Loucy (cell line): ENCODE measurements at regions not wholly inside any gene's neighbourhood (a gene's known extent, or its start where the extent isn't known, plus 50 kb on each side); places are given as distances from the start of the nearest gene placed in this dataset.

Experiments used
- H2AFZ ChIP-seq: fragments of 200-600 bp; sonication (generic); 2 replicates; pipeline ENCODE4 v1.6.0; 2016; ENCODE audit warnings: antibody characterized with exemption, mild to moderate bottlenecking, low read length, moderate library complexity
- H3F3A ChIP-seq: fragments of 200-600 bp; 2 replicates; pipeline ENCODE4 v1.6.0; 2016; ENCODE audit warnings: antibody characterized with exemption, low read depth, mild to moderate bottlenecking
- H3K27me3 ChIP-seq: fragments of 200-600 bp; sonication (generic); 2 replicates; pipeline ENCODE4 v1.6.1; 2014; ENCODE audit warnings: low read length, mild to moderate bottlenecking; ENCODE audit not compliant: insufficient read depth, poor library complexity, severe bottlenecking
- H3K36me3 ChIP-seq: fragments of 200-600 bp; sonication (generic); 2 replicates; pipeline ENCODE4 v1.6.1; 2016; ENCODE audit warnings: low read length; ENCODE audit not compliant: insufficient read depth
- H3K4me1 ChIP-seq: fragments of 200-600 bp; sonication (generic); 2 replicates; pipeline ENCODE4 v1.5.1; 2014; ENCODE audit warnings: low read length, mild to moderate bottlenecking; ENCODE audit not compliant: insufficient read depth, poor library complexity, severe bottlenecking
- H3K4me2 ChIP-seq: fragments of 200-600 bp; sonication (generic); 2 replicates; pipeline ENCODE4 v1.6.0; 2014; ENCODE audit warnings: antibody characterized with exemption, low read length, low read depth, mild to moderate bottlenecking; ENCODE audit not compliant: poor library complexity, severe bottlenecking
- H3K4me3 ChIP-seq: fragments of 200-600 bp; sonication (generic); 2 replicates; pipeline ENCODE4 v1.5.1; 2014; ENCODE audit warnings: low read length, mild to moderate bottlenecking, mixed read lengths; ENCODE audit not compliant: poor library complexity, severe bottlenecking
- H3K79me2 ChIP-seq: fragments of 200-600 bp; sonication (generic); 2 replicates; pipeline ENCODE4 v1.6.1; 2014; ENCODE audit warnings: low read length; ENCODE audit not compliant: insufficient read depth
- H3K9ac ChIP-seq: fragments of 200-600 bp; sonication (generic); 2 replicates; pipeline ENCODE4 v1.6.0; 2014; ENCODE audit warnings: mild to moderate bottlenecking, low read depth, low read length, moderate library complexity; ENCODE audit not compliant: poor library complexity, severe bottlenecking
- H3K9me2 ChIP-seq: fragments of 200-600 bp; sonication (generic); replicated peaks from 2 replicates; pipeline ENCODE4 v1.6.1; 2016; ENCODE audit warnings: low read depth, low read length, mixed read lengths
- H3K9me3 ChIP-seq: fragments of 200-600 bp; sonication (generic); 2 replicates; pipeline ENCODE4 v1.6.1; 2014; ENCODE audit warnings: mild to moderate bottlenecking, antibody characterized with exemption, low read length, low read depth; ENCODE audit not compliant: insufficient read depth
- H4K20me1 ChIP-seq: fragments of 200-600 bp; sonication (generic); 2 replicates; pipeline ENCODE4 v1.6.0; 2014; ENCODE audit warnings: antibody characterized with exemption, low read length, mild to moderate bottlenecking; ENCODE audit not compliant: insufficient read depth, poor library complexity, severe bottlenecking
- CTCF ChIP-seq: fragments of 200-600 bp; sonication (generic); conservative IDR thresholded peaks from 2 replicates; pipeline ENCODE4 v1.5.1; 2014; ENCODE audit warnings: mild to moderate bottlenecking, antibody characterized with exemption, low read length
- EZH2phosphoT487 ChIP-seq: fragments of 200-600 bp; IDR thresholded peaks from 2 replicates; pipeline ENCODE4 v1.6.1; 2018; ENCODE audit warnings: antibody characterized with exemption, mild to moderate bottlenecking, moderate library complexity, borderline replicate concordance

DNA sequence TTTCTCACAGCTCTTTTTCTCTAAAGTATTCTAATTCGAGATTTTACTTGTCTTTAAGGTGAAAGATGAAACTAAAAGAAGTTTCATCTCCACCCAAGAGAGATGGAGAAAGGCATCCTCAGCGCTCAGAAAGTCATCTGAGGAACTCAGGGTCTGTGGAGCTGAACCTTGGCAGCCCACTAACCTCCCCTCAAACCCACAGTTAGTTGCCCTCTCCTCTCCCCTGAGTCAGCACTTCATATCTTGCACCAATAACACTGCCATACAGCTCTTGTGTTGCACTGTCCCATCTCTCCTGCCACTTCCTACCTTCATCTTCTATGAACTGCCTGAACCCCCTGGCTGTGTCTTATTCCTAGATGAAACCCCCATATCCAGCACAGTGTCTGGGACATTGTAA, 184.8 kb downstream of the RAB28 start:
- Histone ChIP-seq H3K4me3 (no peak overlapping the region), H2AFZ (no peak overlapping the region), H3F3A (no peaks in the 10 kb centered on the region), H3K27me3 (no peaks in the 10 kb centered on the region), H3K4me1 (no peaks in the 10 kb centered on the region), H3K4me2 (no peak overlapping the region), H3K79me2 (no peaks in the 10 kb centered on the region), H3K9me2 (no peaks in the 10 kb centered on the region), H4K20me1 (no peaks in the 10 kb centered on the region), H3K36me3 (no peaks in the 10 kb centered on the region), H3K9ac (no peak overlapping the region), H3K9me3 (no peaks in the 10 kb centered on the region)
- no peak for TF ChIP-seq CTCF
- TF ChIP-seq EZH2phosphoT487, result no peak

DNA sequence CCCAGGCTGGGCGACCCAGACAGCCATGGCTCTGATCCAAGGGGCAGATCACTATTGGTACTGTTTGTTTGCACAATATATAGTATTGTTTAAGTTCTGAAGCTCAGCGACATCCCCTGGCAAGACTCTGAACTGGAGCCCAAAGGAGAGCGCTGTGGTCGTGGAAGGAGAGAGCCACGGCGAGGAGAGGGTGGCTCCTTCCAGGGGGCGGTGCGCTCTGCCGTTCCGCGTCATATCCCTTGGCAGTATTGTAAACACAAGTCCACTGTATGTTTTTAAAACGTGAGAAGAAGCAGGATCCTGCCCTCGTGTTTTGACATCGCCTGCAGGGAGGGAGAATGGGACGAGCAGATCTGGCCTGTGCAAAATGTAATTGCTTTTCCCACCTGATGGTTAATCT, 185.5 kb downstream of the RAB28 start:
- no peaks in the 10 kb centered on the region for H3K79me2 ChIP-seq
- H3K4me2 ChIP-seq, result no peak overlapping the region
- no peaks in the 10 kb centered on the region for H3K27me3 ChIP-seq

DNA sequence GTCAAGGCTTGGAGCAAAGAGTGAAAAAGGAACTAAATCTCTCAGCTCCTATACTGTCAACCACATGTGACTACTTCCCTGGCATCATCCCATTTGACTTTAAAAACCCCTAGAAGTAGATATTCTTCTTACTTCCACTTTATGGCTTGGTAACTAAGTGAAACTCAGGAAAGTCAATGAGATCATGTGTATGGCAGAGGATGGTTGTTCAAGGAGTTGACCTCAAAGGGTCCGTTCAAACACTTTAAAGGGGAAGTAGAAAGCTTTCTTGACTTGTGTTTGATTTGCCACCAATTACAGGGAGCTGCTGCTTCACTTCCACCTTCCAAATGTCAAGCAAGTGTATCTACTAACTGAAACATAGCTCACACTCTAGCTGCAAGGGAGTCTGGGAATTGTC, 187.2 kb downstream of the RAB28 start:
- Histone ChIP-seq H2AFZ (no peak overlapping the region), H3K79me2 (no peaks in the 10 kb centered on the region), H3K27me3 (no peaks in the 10 kb centered on the region), H3F3A (no peaks in the 10 kb centered on the region), H3K4me3 (no peak overlapping the region), H4K20me1 (no peaks in the 10 kb centered on the region), H3K9me2 (no peaks in the 10 kb centered on the region), H3K4me2 (no peak overlapping the region), H3K9me3 (no peaks in the 10 kb centered on the region), H3K4me1 (no peaks in the 10 kb centered on the region), H3K9ac (no peak overlapping the region), H3K36me3 (no peaks in the 10 kb centered on the region)
- TF ChIP-seq EZH2phosphoT487 (no peak), CTCF (no peak)

More for the DNA sequence above, 185.5 kb downstream of the RAB28 start:
- Histone ChIP-seq H3K36me3 (no peaks in the 10 kb centered on the region), H3K9me2 (no peaks in the 10 kb centered on the region), H4K20me1 (no peaks in the 10 kb centered on the region), H3K9me3 (no peaks in the 10 kb centered on the region), H3F3A (no peaks in the 10 kb centered on the region), H3K4me1 (no peaks in the 10 kb centered on the region), H3K9ac (no peak overlapping the region), H2AFZ (no peak overlapping the region), H3K4me3 (no peak overlapping the region)
- TF ChIP-seq CTCF (no peak), EZH2phosphoT487 (no peak)
